Naive thymus-derived CD4-positive, alpha-beta T cell (primary cell): ENCODE measurements at regions not wholly inside any gene's neighbourhood (a gene's known extent, or its start where the extent isn't known, plus 50 kb on each side); places are given as distances from the start of the nearest gene placed in this dataset.

ENCODE experiments used
- ATAC-seq: fragments of 150-1000 bp; cut with Tn5 transposase; 2 replicates; pipeline ENCODE4 v1.10.0; 2021; ENCODE audit warnings: mild to moderate bottlenecking, moderate library complexity
- CTCF ChIA-PET: fragments of 350-600 bp; sonication (Branson Sonifier 250); formaldehyde crosslinking; loops from one replicate; lab custom pipeline; 2021; ENCODE audit warnings: antibody characterized with exemption; lab: Charles Lee
- POLR2A ChIA-PET: fragments of 350-600 bp; sonication (Branson Sonifier 250); formaldehyde crosslinking; loops from one replicate; lab custom pipeline; 2021; ENCODE audit warnings: antibody characterized with exemption, inconsistent platforms; lab: Charles Lee
- DNase-seq, 9 donors: peaks; one replicate each; pipeline versions ENCODE4 v3.0.0 to v3.0.0-alpha.2; 2020 to 2022; ENCODE audit warnings: mixed read lengths in 1 of 9
- H3K27ac ChIP-seq: one replicate; pipeline ENCODE4 v1.7.0; 2013; ENCODE audit warnings: mild to moderate bottlenecking, low read depth, low read length, moderate library complexity
- H3K27me3 ChIP-seq, 2 donors: one replicate each; pipeline ENCODE4 v1.7.0; 2013; ENCODE audit warnings: low read length in 2 of 2, mild to moderate bottlenecking in 2 of 2, moderate library complexity in 2 of 2; ENCODE audit not compliant: control insufficient read depth in 2 of 2, insufficient read depth in 2 of 2
- H3K36me3 ChIP-seq, 3 experiments: 1 replicate in 2 of 3; 2 replicates in 1 of 3; pipeline ENCODE4 v1.7.0; 2013; ENCODE audit warnings: low read length in 3 of 3, mild to moderate bottlenecking in 3 of 3, moderate library complexity in 1 of 3; ENCODE audit not compliant: insufficient read depth in 3 of 3, control insufficient read depth in 2 of 3
- H3K4me1 ChIP-seq, 2 donors: one replicate each; pipeline ENCODE4 v1.7.0; 2013; ENCODE audit warnings: low read length in 2 of 2, mild to moderate bottlenecking in 2 of 2, moderate library complexity in 1 of 2; ENCODE audit not compliant: control insufficient read depth in 2 of 2, insufficient read depth in 2 of 2
- H3K4me3 ChIP-seq: 2 replicates; pipeline ENCODE4 v1.7.0; 2013; ENCODE audit warnings: mild to moderate bottlenecking, low read length
- H3K9me3 ChIP-seq, 3 experiments: 1 replicate in 2 of 3; 2 replicates in 1 of 3; pipeline ENCODE4 v1.7.0; 2013; ENCODE audit warnings: low read length in 3 of 3; ENCODE audit not compliant: control insufficient read depth in 2 of 3
- H3K27ac Mint-ChIP-seq, 9 donors: one replicate each; pipeline ENCODE4 v1.8.0; 2020 to 2022; ENCODE audit warnings: mixed read lengths in 9 of 9, mild to moderate bottlenecking in 8 of 9, moderate library complexity in 5 of 9, inconsistent platforms in 2 of 9
- H3K27me3 Mint-ChIP-seq, 5 donors: one replicate each; pipeline ENCODE4 v1.8.0; 2021 to 2022; ENCODE audit warnings: mixed read lengths in 5 of 5, mild to moderate bottlenecking in 1 of 5
- H3K36me3 Mint-ChIP-seq, 5 donors: one replicate each; pipeline ENCODE4 v1.8.0; 2020 to 2022; ENCODE audit warnings: mixed read lengths in 5 of 5, mild to moderate bottlenecking in 3 of 5, inconsistent platforms in 1 of 5
- H3K4me1 Mint-ChIP-seq, 7 donors: one replicate each; pipeline ENCODE4 v1.8.0; 2020 to 2022; ENCODE audit warnings: mixed read lengths in 7 of 7, mild to moderate bottlenecking in 3 of 7, inconsistent platforms in 1 of 7
- H3K4me3 Mint-ChIP-seq, 10 donors: one replicate each; pipeline ENCODE4 v1.8.0; 2020 to 2022; ENCODE audit warnings: mild to moderate bottlenecking in 10 of 10, mixed read lengths in 10 of 10, moderate library complexity in 6 of 10, inconsistent platforms in 2 of 10
- H3K9me3 Mint-ChIP-seq, 11 donors: one replicate each; pipeline ENCODE4 v1.8.0; 2020 to 2022; ENCODE audit warnings: mixed read lengths in 11 of 11, mild to moderate bottlenecking in 4 of 11, inconsistent platforms in 1 of 11, moderate library complexity in 1 of 11
- intact Hi-C, 2 donors: fragments of 100-400 bp; cut with micrococcal nuclease; formaldehyde crosslinking; loops; one replicate each; pipeline ENCODE4 v1.15.1; 2023

GRCh38 chr11:36751335-36751781 is 153.3 kb upstream of the RAG2 start:
- Mint-ChIP-seq H3K27me3 (peaks cover 6 to 19% (median 9%) of the 10 kb centered on the region in 5 donors), H3K4me1 (peaks cover 0 to 4% (median 0%) of the 10 kb centered on the region in 7 donors), H3K27ac (no peak overlapping the region), H3K36me3 (no peaks in the 10 kb centered on the region), H3K4me3 (no peak overlapping the region), H3K9me3 (peaks cover 0 to 2% (median 0%) of the 10 kb centered on the region in 11 donors)
- intact Hi-C loops, result no loop called here
- CTCF ChIA-PET, result interaction anchor here (0.5 kb wide), 1 partner anchor 9 kb away, joined by 3 read pairs; no protein-coding TSS in a partner anchor
- Histone ChIP-seq H3K4me3 (no peak overlapping the region), H3K4me1 (no peaks in the 10 kb centered on the region), H3K27me3 (no peaks in the 10 kb centered on the region), H3K36me3 (no peaks in the 10 kb centered on the region), H3K9me3 (no peaks in the 10 kb centered on the region), H3K27ac (no peak overlapping the region)
- no peak for DNase-seq
- ATAC-seq, result no peak
- POLR2A ChIA-PET, result no interaction called here

- H3K9me3 Mint-ChIP-seq, result peaks cover 0 to 2% (median 0%) of the 10 kb centered on the region in 11 donors
- H3K4me3 Mint-ChIP-seq, result no peak overlapping the region
- H3K27ac ChIP-seq, result no peak overlapping the region
- H3K27me3 ChIP-seq, result no peaks in the 10 kb centered on the region
- DNase-seq (no peak), ATAC-seq (no peak)
- H3K36me3 ChIP-seq, result no peaks in the 10 kb centered on the region
- POLR2A ChIA-PET, result no interaction called here
- H3K4me1 Mint-ChIP-seq, result peaks cover 0 to 4% (median 0%) of the 10 kb centered on the region in 7 donors
- no peaks in the 10 kb centered on the region for H3K4me1 ChIP-seq
- no peaks in the 10 kb centered on the region for H3K36me3 Mint-ChIP-seq
- CTCF ChIA-PET, result no interaction called here
- H3K9me3 ChIP-seq, result no peaks in the 10 kb centered on the region
- intact Hi-C loops, result no loop called here
- peaks cover 8 to 19% (median 9%) of the 10 kb centered on the region in 5 donors for H3K27me3 Mint-ChIP-seq
- H3K27ac Mint-ChIP-seq, result no peak overlapping the region
- no peak overlapping the region for H3K4me3 ChIP-seq
Measured at GRCh38 chr11:36750349-36750748, 152.3 kb upstream of the RAG2 start.

- peaks cover 0 to 9% (median 3%) of the 10 kb centered on the region in 7 donors for H3K4me1 Mint-ChIP-seq
- peaks cover 16 to 27% (median 18%) of the 10 kb centered on the region in 5 donors for H3K27me3 Mint-ChIP-seq
- Histone ChIP-seq H3K9me3 (no peaks in the 10 kb centered on the region), H3K4me3 (no peak overlapping the region), H3K27me3 (no peaks in the 10 kb centered on the region), H3K36me3 (no peaks in the 10 kb centered on the region), H3K4me1 (no peaks in the 10 kb centered on the region), H3K27ac (no peak overlapping the region)
- ATAC-seq (no peak), DNase-seq (no peak)
- peaks cover 0 to 2% (median 0%) of the 10 kb centered on the region in 11 donors for H3K9me3 Mint-ChIP-seq
- H3K4me3 Mint-ChIP-seq, result no peak overlapping the region
- POLR2A ChIA-PET, result no interaction called here
- CTCF ChIA-PET, result interaction anchor here (0.9 to 3.8 kb wide), 2 partner anchors 9 to 185 kb away, joined by 4 to 28 read pairs; no protein-coding TSS in a partner anchor
- intact Hi-C loops, result no loop called here
- no peak overlapping the region for H3K27ac Mint-ChIP-seq
- H3K36me3 Mint-ChIP-seq, result no peaks in the 10 kb centered on the region
Measured at GRCh38 chr11:36748836-36749235, 150.8 kb upstream of the RAG2 start.

GRCh38 chr11:36746886-36747710 is 149.1 kb upstream of the RAG2 start:
- intact Hi-C loops, result loop anchor here (1.0 to 2.0 kb wide), 5 partner anchors 45 to 1130 kb away; partner anchors contain the start of gene TRAF6 (in 1 of the 2)
- H3K27me3 Mint-ChIP-seq, result peaks cover 21 to 30% (median 25%) of the 10 kb centered on the region in 5 donors
- no peaks in the 10 kb centered on the region for H3K36me3 ChIP-seq
- H3K4me3 ChIP-seq, result no peak overlapping the region
- POLR2A ChIA-PET, result no interaction called here
- H3K4me1 Mint-ChIP-seq, result peaks cover 0 to 9% (median 3%) of the 10 kb centered on the region in 7 donors
- ATAC-seq, result peak; percentile 100
- no peak overlapping the region for H3K27ac ChIP-seq
- no peaks in the 10 kb centered on the region for H3K9me3 Mint-ChIP-seq
- CTCF ChIA-PET, result interaction anchor here (0.6 to 3.8 kb wide), 11 partner anchors 8 to 183 kb away, joined by 3 to 28 read pairs (median 3); partner anchors contain the start of gene RAG1
- no peaks in the 10 kb centered on the region for H3K9me3 ChIP-seq
- no peak overlapping the region for H3K27ac Mint-ChIP-seq
- peak; percentile 45 to 84 (median 68) for DNase-seq
- H3K36me3 Mint-ChIP-seq, result no peaks in the 10 kb centered on the region
- H3K4me1 ChIP-seq, result no peaks in the 10 kb centered on the region
- H3K4me3 Mint-ChIP-seq, result no peak overlapping the region
- no peaks in the 10 kb centered on the region for H3K27me3 ChIP-seq

- Histone ChIP-seq H3K27me3 (no peaks in the 10 kb centered on the region), H3K36me3 (no peaks in the 10 kb centered on the region), H3K4me1 (no peaks in the 10 kb centered on the region), H3K27ac (no peak overlapping the region), H3K9me3 (no peaks in the 10 kb centered on the region), H3K4me3 (no peak overlapping the region)
- ATAC-seq (peak; percentile 48), DNase-seq (peak in 8 of 9 donors; percentile 11 to 66 (median 22))
- Mint-ChIP-seq H3K36me3 (no peaks in the 10 kb centered on the region), H3K9me3 (no peaks in the 10 kb centered on the region), H3K4me1 (peaks cover 0 to 9% (median 3%) of the 10 kb centered on the region in 7 donors), H3K4me3 (peak overlapping the region in 1 of 10 donors; percentile 6), H3K27ac (no peak overlapping the region), H3K27me3 (peaks cover 24 to 44% (median 31%) of the 10 kb centered on the region in 5 donors)
- CTCF ChIA-PET, result interaction anchor here (1.2 kb wide), 1 partner anchor 181 kb away, joined by 4 read pairs; no protein-coding TSS in a partner anchor
- intact Hi-C loops, result no loop called here
- POLR2A ChIA-PET, result no interaction called here
Measured at GRCh38 chr11:36744375-36745168, 146.5 kb upstream of the RAG2 start.

- no peaks in the 10 kb centered on the region for H3K9me3 ChIP-seq
- ChIA-PET CTCF (interaction anchor here (0.7 kb wide), 1 partner anchor 646 kb away, joined by 3 read pairs; no protein-coding TSS in a partner anchor), POLR2A (no interaction called here)
- Mint-ChIP-seq H3K36me3 (no peaks in the 10 kb centered on the region), H3K4me1 (peaks cover 0 to 9% (median 3%) of the 10 kb centered on the region in 7 donors), H3K4me3 (no peak overlapping the region), H3K9me3 (no peaks in the 10 kb centered on the region), H3K27me3 (peaks cover 30 to 48% (median 31%) of the 10 kb centered on the region in 5 donors), H3K27ac (no peak overlapping the region)
- no peaks in the 10 kb centered on the region for H3K4me1 ChIP-seq
- H3K4me3 ChIP-seq, result no peak overlapping the region
- ATAC-seq (no peak), DNase-seq (no peak)
- H3K27me3 ChIP-seq, result no peaks in the 10 kb centered on the region
- no peaks in the 10 kb centered on the region for H3K36me3 ChIP-seq
- H3K27ac ChIP-seq, result no peak overlapping the region
- intact Hi-C loops, result no loop called here
Measured at GRCh38 chr11:36743039-36743438, 145.0 kb upstream of the RAG2 start.
